Common myeloid progenitor, CD34-positive (primary cell): ENCODE measurements at regions not wholly inside any gene's neighbourhood (a gene's known extent, or its start where the extent isn't known, plus 50 kb on each side); places are given as distances from the start of the nearest gene placed in this dataset.

Source experiments
- CTCF ChIA-PET: fragments of 350-600 bp; sonication (Branson Sonifier 250); formaldehyde crosslinking; loops from one replicate; lab custom pipeline; 2021; ENCODE audit warnings: antibody characterized with exemption; lab: Charles Lee
- POLR2A ChIA-PET: fragments of 350-600 bp; sonication (Branson Sonifier 250); formaldehyde crosslinking; loops from one replicate; lab custom pipeline; 2021; ENCODE audit warnings: antibody characterized with exemption; lab: Charles Lee
- DNase-seq, 3 donors: peaks; one replicate each; pipeline versions ENCODE4 v3.0.0 to v3.0.0-alpha.2; 2013
- H3K27ac ChIP-seq, 2 experiments: 1 replicate in 1 of 2; 2 replicates in 1 of 2; pipeline ENCODE4 v1.7.0; 2013; ENCODE audit warnings: inconsistent platforms in 2 of 2, low read length in 2 of 2, mild to moderate bottlenecking in 2 of 2, low read depth in 1 of 2, moderate library complexity in 1 of 2; ENCODE audit not compliant: severe bottlenecking in 2 of 2, insufficient read depth in 1 of 2, poor library complexity in 1 of 2
- H3K27me3 ChIP-seq, 5 experiments: replicated peaks in 2 of 5; 1 replicate in 3 of 5; 2 replicates in 2 of 5; pipeline versions ENCODE4 v1.6.1 to v1.7.0; 2013; ENCODE audit warnings: low read length in 4 of 5, mild to moderate bottlenecking in 2 of 5, moderate library complexity in 2 of 5, inconsistent platforms in 1 of 5; ENCODE audit not compliant: insufficient read depth in 5 of 5, control insufficient read depth in 4 of 5
- H3K36me3 ChIP-seq, 4 experiments: 1 replicate in 2 of 4; 2 replicates in 2 of 4; pipeline versions ENCODE4 v1.6.1 to v1.7.0; 2013; ENCODE audit warnings: low read length in 3 of 4, control low read depth in 1 of 4, mild to moderate bottlenecking in 1 of 4; ENCODE audit not compliant: control insufficient read depth in 4 of 4, insufficient read depth in 4 of 4
- H3K4me1 ChIP-seq, 4 experiments: 1 replicate in 3 of 4; 2 replicates in 1 of 4; pipeline versions ENCODE4 v1.6.1 to v1.7.1; 2013; ENCODE audit warnings: low read length in 3 of 4, mild to moderate bottlenecking in 3 of 4, control low read depth in 1 of 4, inconsistent platforms in 1 of 4, moderate library complexity in 1 of 4; ENCODE audit not compliant: control insufficient read depth in 4 of 4, insufficient read depth in 4 of 4; ENCODE audit errors: control extremely low read depth in 1 of 4
- H3K4me3 ChIP-seq, 7 experiments: 1 replicate in 4 of 7; 2 replicates in 3 of 7; pipeline versions ENCODE4 v1.5.1 to v1.7.0; 2013; ENCODE audit warnings: mild to moderate bottlenecking in 7 of 7, low read length in 6 of 7, moderate library complexity in 6 of 7, inconsistent platforms in 2 of 7, low read depth in 2 of 7, control low read depth in 1 of 7; ENCODE audit not compliant: insufficient read depth in 4 of 7, control insufficient read depth in 1 of 7; ENCODE audit errors: extremely low read depth in 1 of 7
- H3K9me3 ChIP-seq, 5 experiments: 1 replicate in 4 of 5; 2 replicates in 1 of 5; pipeline versions ENCODE4 v1.6.1 to v1.7.1; 2013; ENCODE audit warnings: low read length in 4 of 5, mild to moderate bottlenecking in 2 of 5, inconsistent platforms in 1 of 5, low read depth in 1 of 5, moderate library complexity in 1 of 5; ENCODE audit not compliant: control insufficient read depth in 4 of 5, insufficient read depth in 2 of 5; ENCODE audit errors: control extremely low read depth in 1 of 5
- WGBS: methylation state at CpG from one replicate; pipeline ENCODE4 v1.1.5; 2013; ENCODE audit not compliant: insufficient coverage; 5-methylcytosine and 5-hydroxymethylcytosine counted together

- no peak for DNase-seq
- ChIA-PET CTCF (no interaction called here), POLR2A (no interaction called here)
- peaks cover 0 to 4% (median 0%) of the 10 kb centered on the region in 5 experiments for H3K27me3 ChIP-seq
- H3K4me1 ChIP-seq = no peaks in the 10 kb centered on the region
- no peaks in the 10 kb centered on the region for H3K9me3 ChIP-seq
- H3K4me3 ChIP-seq = no peak overlapping the region
- no peaks in the 10 kb centered on the region for H3K36me3 ChIP-seq
- no peak overlapping the region for H3K27ac ChIP-seq
Observed at GRCh38 chr4:173685831-173686210, 155.8 kb upstream of the HAND2 start.

GRCh38 chr4:173685165-173685830 is 155.3 kb upstream of the HAND2 start:
- Histone ChIP-seq H3K27ac (no peak overlapping the region), H3K4me1 (no peaks in the 10 kb centered on the region), H3K4me3 (no peak overlapping the region), H3K36me3 (no peaks in the 10 kb centered on the region), H3K9me3 (no peaks in the 10 kb centered on the region), H3K27me3 (peaks cover 0 to 4% (median 0%) of the 10 kb centered on the region in 5 experiments)
- POLR2A ChIA-PET = no interaction called here
- CTCF ChIA-PET = no interaction called here
- 90% methylated on average over 4 of the region's 9 CpGs for WGBS
- DNase-seq = no peak

DNA sequence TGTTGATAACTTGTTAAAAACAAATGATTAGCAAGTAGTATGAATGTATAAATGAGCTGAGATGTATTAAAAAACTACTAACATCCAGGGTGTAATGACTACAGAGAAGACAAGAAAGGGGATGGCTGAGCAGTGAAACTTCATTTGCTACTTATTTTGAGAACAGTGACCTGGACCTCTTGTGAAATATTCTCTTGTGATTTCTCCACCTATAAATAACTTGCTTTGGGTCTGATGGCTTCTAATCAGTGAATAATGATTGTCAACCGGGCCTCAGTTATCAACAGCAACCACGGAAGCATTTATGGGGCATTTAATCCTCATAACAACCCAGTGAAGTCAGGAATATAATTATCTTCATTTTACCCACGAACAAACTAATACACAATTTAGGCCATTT is 154.2 kb upstream of the HAND2 start:
- no peak overlapping the region for H3K4me3 ChIP-seq
- no peaks in the 10 kb centered on the region for H3K9me3 ChIP-seq
- ChIA-PET CTCF (no interaction called here), POLR2A (no interaction called here)
- H3K36me3 ChIP-seq = no peaks in the 10 kb centered on the region
- DNase-seq = no peak
- no peaks in the 10 kb centered on the region for H3K4me1 ChIP-seq
- 100% methylated on average over 1 of the region's 3 CpGs for WGBS
- H3K27ac ChIP-seq = no peak overlapping the region
- peaks cover 0 to 6% (median 0%) of the 10 kb centered on the region in 5 experiments for H3K27me3 ChIP-seq

GRCh38 chr4:173682609-173683008 is 152.6 kb upstream of the HAND2 start:
- POLR2A ChIA-PET = no interaction called here
- 86% methylated on average over 1 of the region's 2 CpGs for WGBS
- H3K27me3 ChIP-seq = peaks cover 0 to 7% (median 0%) of the 10 kb centered on the region in 5 experiments
- no peak for DNase-seq
- CTCF ChIA-PET = no interaction called here
- no peaks in the 10 kb centered on the region for H3K9me3 ChIP-seq
- H3K4me3 ChIP-seq = no peak overlapping the region
- no peak overlapping the region for H3K27ac ChIP-seq
- H3K36me3 ChIP-seq = no peaks in the 10 kb centered on the region
- no peaks in the 10 kb centered on the region for H3K4me1 ChIP-seq

DNA sequence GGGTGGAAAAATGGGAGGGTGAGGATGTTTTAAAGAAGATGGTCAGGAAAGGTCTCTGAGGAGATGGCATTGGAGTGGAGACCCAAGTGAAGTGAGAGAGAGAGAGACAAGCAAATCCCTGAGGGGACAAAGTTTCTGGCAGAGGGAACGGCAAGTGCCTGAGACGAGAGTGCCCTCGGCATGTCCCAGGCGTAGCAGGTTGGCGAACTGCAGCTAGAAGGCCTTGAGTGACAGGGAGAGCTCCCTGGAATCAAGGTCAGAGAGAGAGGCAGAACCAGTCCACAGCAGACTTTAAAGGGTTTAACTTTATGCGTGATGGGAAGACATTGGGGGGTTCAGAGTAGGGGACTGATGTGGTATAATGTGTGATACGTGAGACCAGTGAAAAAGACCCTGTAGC is 150.2 kb upstream of the HAND2 start:
- 94% methylated on average over 3 of the region's 7 CpGs for WGBS
- no peaks in the 10 kb centered on the region for H3K4me1 ChIP-seq
- CTCF ChIA-PET = no interaction called here

DNA sequence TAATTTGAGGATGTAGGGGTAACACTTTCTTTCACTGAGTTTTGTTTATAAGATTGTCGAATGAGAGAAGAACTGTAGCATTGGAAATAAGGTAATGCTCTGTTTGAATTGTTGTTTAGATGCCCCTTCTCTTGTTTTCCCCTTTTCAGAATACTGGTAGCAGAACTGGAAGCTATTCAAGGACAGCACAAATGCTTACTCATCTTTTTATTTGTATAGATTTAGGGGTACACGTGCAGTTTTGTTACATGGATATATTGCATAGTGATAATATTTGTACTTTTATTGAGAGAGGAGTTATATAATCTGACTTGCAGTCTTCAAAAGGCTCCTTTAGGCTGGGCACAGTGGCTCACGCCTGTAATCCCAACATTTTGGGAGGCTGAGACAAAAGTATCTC is 145.4 kb upstream of the HAND2 start:
- ChIA-PET CTCF (no interaction called here), POLR2A (no interaction called here)
- H3K4me1 ChIP-seq = no peaks in the 10 kb centered on the region
- WGBS = 92% methylated on average over 2 of the region's 3 CpGs
- no peak overlapping the region for H3K27ac ChIP-seq
- H3K9me3 ChIP-seq = no peaks in the 10 kb centered on the region
- H3K36me3 ChIP-seq = no peaks in the 10 kb centered on the region
- H3K27me3 ChIP-seq = peaks cover 0 to 3% (median 0%) of the 10 kb centered on the region in 5 experiments
- no peak overlapping the region for H3K4me3 ChIP-seq
- no peak for DNase-seq

More for the DNA sequence above, 150.2 kb upstream of the HAND2 start:
- Histone ChIP-seq H3K27ac (no peak overlapping the region), H3K9me3 (no peaks in the 10 kb centered on the region), H3K4me3 (no peak overlapping the region), H3K27me3 (peaks cover 0 to 7% (median 0%) of the 10 kb centered on the region in 5 experiments), H3K36me3 (no peaks in the 10 kb centered on the region)
- POLR2A ChIA-PET = no interaction called here
- DNase-seq = no peak

GRCh38 chr4:173669460-173670179 is 139.6 kb upstream of the HAND2 start:
- H3K4me1 ChIP-seq = no peaks in the 10 kb centered on the region
- WGBS = no CpG with 5 or more reads among the region's 4 CpGs
- ChIA-PET POLR2A (no interaction called here), CTCF (no interaction called here)
- H3K4me3 ChIP-seq = no peak overlapping the region
- no peak for DNase-seq
- no peaks in the 10 kb centered on the region for H3K36me3 ChIP-seq
- no peaks in the 10 kb centered on the region for H3K27me3 ChIP-seq
- no peak overlapping the region for H3K27ac ChIP-seq
- H3K9me3 ChIP-seq = no peaks in the 10 kb centered on the region
